UCSD-AML1 (cell line): ENCODE measurements at regions not wholly inside any gene's neighbourhood (a gene's known extent, or its start where the extent isn't known, plus 50 kb on each side); places are given as distances from the start of the nearest gene placed in this dataset.
"Not testable (repeated sequence)": the region's sequence is repeated elsewhere in the genome, so short reads cannot be mapped to it uniquely, and the experiment has no call there.

Experiments used
- DNase-seq: peaks from one replicate; lab custom pipeline; 2025; ENCODE audit not compliant: unreplicated experiment; lab: John Stamatoyannopoulos, UW

- no peak for DNase-seq
Observed at GRCh38 chr13:50129706-50130122, 114.5 kb downstream of the KCNRG start.

- DNase-seq: no peak
Observed at GRCh38 chr13:50130123-50130946, 115.1 kb downstream of the KCNRG start.

GRCh38 chr13:50131920-50132903 is 117.0 kb downstream of the KCNRG start:
- no peak for DNase-seq

- no peak for DNase-seq
Observed at GRCh38 chr13:50132904-50133357, 117.7 kb downstream of the KCNRG start.

GRCh38 chr13:50133358-50133953 is 118.2 kb downstream of the KCNRG start:
- no peak for DNase-seq

GRCh38 chr13:50136226-50136625 is 121.0 kb downstream of the KCNRG start:
- DNase-seq: no peak

- DNase-seq: no peak
Observed at GRCh38 chr13:50136678-50137077, 121.4 kb downstream of the KCNRG start.

- DNase-seq: not testable (repeated sequence)
Observed at GRCh38 chr13:50139435-50139934, 124.2 kb downstream of the KCNRG start.

- no peak for DNase-seq
Observed at GRCh38 chr13:50140153-50140552, 124.9 kb downstream of the KCNRG start.

GRCh38 chr13:50140581-50141374 is 125.5 kb downstream of the KCNRG start:
- DNase-seq: no peak

- DNase-seq: no peak
Observed at GRCh38 chr13:50141375-50141975, 126.2 kb downstream of the KCNRG start.

- no peak for DNase-seq
Observed at GRCh38 chr13:50144246-50145160, 129.3 kb downstream of the KCNRG start.

GRCh38 chr13:50149214-50149613 is 134.0 kb downstream of the KCNRG start:
- DNase-seq: no peak

GRCh38 chr13:50149932-50150331 is 134.7 kb downstream of the KCNRG start:
- no peak for DNase-seq

- no peak for DNase-seq
Observed at GRCh38 chr13:50152224-50152623, 137.0 kb downstream of the KCNRG start.

- no peak for DNase-seq
Observed at GRCh38 chr13:50152655-50153309, 137.5 kb downstream of the KCNRG start.

GRCh38 chr13:50153401-50153800 is 138.2 kb downstream of the KCNRG start:
- DNase-seq: no peak

GRCh38 chr13:50153876-50154275 is 138.6 kb downstream of the KCNRG start:
- no peak for DNase-seq
